Chondrocyte (in vitro differentiated cells): ENCODE measurements at regions not wholly inside any gene's neighbourhood (a gene's known extent, or its start where the extent isn't known, plus 50 kb on each side); places are given as distances from the start of the nearest gene placed in this dataset.

Experiments
- DNase-seq: peaks from one replicate; pipeline ENCODE4 v3.0.0; 2021; ENCODE audit warnings: mixed read lengths, low spot score
- H3K27ac Mint-ChIP-seq: one replicate; pipeline ENCODE4 v1.8.0; 2021; ENCODE audit warnings: mild to moderate bottlenecking, moderate library complexity, mixed read lengths; ENCODE audit not compliant: unreplicated experiment
- H3K27me3 Mint-ChIP-seq: 2 replicates; pipeline ENCODE4 v1.8.0; 2021; ENCODE audit warnings: low read depth, mixed read lengths
- H3K36me3 Mint-ChIP-seq: 2 replicates; pipeline ENCODE4 v1.8.0; 2021; ENCODE audit warnings: low read depth, mixed read lengths
- H3K4me1 Mint-ChIP-seq: 2 replicates; pipeline ENCODE4 v1.8.0; 2021; ENCODE audit warnings: low read depth, mild to moderate bottlenecking, mixed read lengths
- H3K4me3 Mint-ChIP-seq: one replicate; pipeline ENCODE4 v1.8.0; 2021; ENCODE audit warnings: mild to moderate bottlenecking, moderate library complexity, mixed read lengths; ENCODE audit not compliant: unreplicated experiment
- H3K9me3 Mint-ChIP-seq: 2 replicates; pipeline ENCODE4 v1.8.0; 2021; ENCODE audit warnings: low read depth, mixed read lengths
- TF ChIP-seq, protein P1 (sequence below): fragments of 200-600 bp; sonication (generic); IDR thresholded peaks from 2 replicates; pipeline ENCODE4 v1.5.0; 2021; ENCODE audit warnings: antibody characterized with exemption, mild to moderate bottlenecking, moderate library complexity

DNA sequence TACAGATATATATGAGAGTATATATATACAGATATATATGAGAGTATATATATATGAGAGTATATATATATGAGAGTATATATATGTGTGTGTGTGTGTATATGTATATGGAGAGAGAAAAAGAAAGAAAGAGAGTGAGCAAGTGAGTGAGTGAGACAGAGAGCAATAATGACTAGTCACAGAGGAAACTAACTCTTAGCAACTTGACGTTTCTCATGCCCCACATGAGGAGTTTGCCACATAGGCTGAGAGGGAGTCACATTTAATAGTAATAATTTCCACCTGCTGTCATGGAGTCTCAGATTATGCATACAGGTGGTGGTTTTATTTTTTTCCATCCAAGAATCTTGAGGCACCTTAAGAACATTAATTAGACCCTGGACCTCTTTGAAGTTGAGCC lies 199.9 kb downstream of the GATA3 start:
- TF ChIP-seq, protein P1, sequence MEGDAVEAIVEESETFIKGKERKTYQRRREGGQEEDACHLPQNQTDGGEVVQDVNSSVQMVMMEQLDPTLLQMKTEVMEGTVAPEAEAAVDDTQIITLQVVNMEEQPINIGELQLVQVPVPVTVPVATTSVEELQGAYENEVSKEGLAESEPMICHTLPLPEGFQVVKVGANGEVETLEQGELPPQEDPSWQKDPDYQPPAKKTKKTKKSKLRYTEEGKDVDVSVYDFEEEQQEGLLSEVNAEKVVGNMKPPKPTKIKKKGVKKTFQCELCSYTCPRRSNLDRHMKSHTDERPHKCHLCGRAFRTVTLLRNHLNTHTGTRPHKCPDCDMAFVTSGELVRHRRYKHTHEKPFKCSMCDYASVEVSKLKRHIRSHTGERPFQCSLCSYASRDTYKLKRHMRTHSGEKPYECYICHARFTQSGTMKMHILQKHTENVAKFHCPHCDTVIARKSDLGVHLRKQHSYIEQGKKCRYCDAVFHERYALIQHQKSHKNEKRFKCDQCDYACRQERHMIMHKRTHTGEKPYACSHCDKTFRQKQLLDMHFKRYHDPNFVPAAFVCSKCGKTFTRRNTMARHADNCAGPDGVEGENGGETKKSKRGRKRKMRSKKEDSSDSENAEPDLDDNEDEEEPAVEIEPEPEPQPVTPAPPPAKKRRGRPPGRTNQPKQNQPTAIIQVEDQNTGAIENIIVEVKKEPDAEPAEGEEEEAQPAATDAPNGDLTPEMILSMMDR = no peak
- no peaks in the 10 kb centered on the region for H3K4me1 Mint-ChIP-seq
- no peaks in the 10 kb centered on the region for H3K27me3 Mint-ChIP-seq
- H3K9me3 Mint-ChIP-seq = peaks cover 6% of the 10 kb centered on the region
- no peak overlapping the region for H3K27ac Mint-ChIP-seq
- H3K4me3 Mint-ChIP-seq = no peak overlapping the region
- H3K36me3 Mint-ChIP-seq = no peaks in the 10 kb centered on the region
- DNase-seq = no peak

DNA sequence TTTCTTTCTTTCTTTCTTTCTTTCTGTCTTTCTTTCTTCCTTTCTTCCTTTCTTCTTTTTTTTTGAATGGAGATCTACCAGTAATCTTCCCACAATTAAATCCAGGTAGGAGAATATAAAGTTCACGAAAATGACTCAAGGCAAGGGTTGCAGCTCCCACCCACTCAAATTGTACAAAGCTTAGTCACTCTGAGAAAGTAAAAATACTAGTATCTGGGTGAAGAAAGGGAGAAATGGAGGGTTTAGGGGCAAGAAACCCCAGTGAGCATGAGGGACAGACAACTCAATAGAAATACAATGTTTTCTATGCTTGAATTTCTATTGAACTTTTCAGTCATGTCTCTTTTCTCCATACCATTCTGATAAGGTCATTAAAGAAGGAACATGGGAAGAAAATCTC lies 200.8 kb downstream of the GATA3 start:
- no peaks in the 10 kb centered on the region for H3K36me3 Mint-ChIP-seq
- no peaks in the 10 kb centered on the region for H3K4me1 Mint-ChIP-seq
- H3K9me3 Mint-ChIP-seq = peaks cover 3% of the 10 kb centered on the region
- H3K27ac Mint-ChIP-seq = no peak overlapping the region
- TF ChIP-seq, protein P1 = no peak
- DNase-seq = no peak
- no peak overlapping the region for H3K4me3 Mint-ChIP-seq
- H3K27me3 Mint-ChIP-seq = no peaks in the 10 kb centered on the region

DNA sequence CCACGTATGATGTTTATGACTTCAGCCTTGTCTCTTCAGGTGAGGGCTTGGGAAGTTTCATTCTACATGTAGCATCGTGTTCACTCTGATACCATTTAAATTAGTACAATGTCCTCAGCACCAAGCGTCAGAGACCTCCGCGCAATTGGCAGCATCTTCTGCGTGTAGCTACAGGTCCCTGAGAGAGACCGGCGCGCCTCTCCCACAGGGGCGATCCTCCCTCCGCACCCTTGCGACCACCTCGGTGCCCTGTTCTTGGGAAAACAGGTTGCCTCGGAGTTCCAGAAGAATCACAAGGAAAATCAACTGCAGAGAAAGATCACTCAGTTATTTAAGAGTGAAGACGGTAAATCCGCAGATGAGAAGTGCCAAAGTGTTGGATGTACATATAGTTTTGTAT lies 206.2 kb downstream of the GATA3 start:
- peaks cover 2% of the 10 kb centered on the region for H3K27me3 Mint-ChIP-seq
- H3K9me3 Mint-ChIP-seq = peaks cover 7% of the 10 kb centered on the region
- no peak for DNase-seq

DNA sequence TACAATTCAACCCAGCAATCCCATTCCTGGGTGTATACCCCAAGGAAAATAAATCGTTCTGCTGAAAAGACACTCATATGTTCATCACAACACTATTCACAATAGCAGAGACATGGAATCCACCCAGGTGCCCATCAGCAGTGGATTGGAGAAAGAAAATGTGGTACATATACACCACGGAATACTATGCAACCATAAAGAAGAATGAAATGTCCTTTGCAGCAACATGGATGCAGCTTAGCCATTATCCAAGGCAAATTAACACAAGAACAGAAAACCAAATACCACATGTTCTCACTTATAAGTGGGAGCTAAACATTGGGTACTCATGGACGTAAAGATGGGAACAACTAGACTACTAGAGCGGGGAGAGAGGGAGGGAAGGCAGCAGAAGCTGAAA lies 207.8 kb downstream of the GATA3 start:
- TF ChIP-seq, protein P1 = no peak
- no peaks in the 10 kb centered on the region for H3K36me3 Mint-ChIP-seq
- no peak for DNase-seq
- no peak overlapping the region for H3K27ac Mint-ChIP-seq
- H3K9me3 Mint-ChIP-seq = peaks cover 7% of the 10 kb centered on the region
- no peaks in the 10 kb centered on the region for H3K4me1 Mint-ChIP-seq
- H3K4me3 Mint-ChIP-seq = no peak overlapping the region
- H3K27me3 Mint-ChIP-seq = peaks cover 2% of the 10 kb centered on the region

More for the DNA sequence above, 206.2 kb downstream of the GATA3 start:
- no peak overlapping the region for H3K4me3 Mint-ChIP-seq
- no peaks in the 10 kb centered on the region for H3K4me1 Mint-ChIP-seq
- TF ChIP-seq, protein P1 = no peak
- H3K27ac Mint-ChIP-seq = no peak overlapping the region
- H3K36me3 Mint-ChIP-seq = no peaks in the 10 kb centered on the region

DNA sequence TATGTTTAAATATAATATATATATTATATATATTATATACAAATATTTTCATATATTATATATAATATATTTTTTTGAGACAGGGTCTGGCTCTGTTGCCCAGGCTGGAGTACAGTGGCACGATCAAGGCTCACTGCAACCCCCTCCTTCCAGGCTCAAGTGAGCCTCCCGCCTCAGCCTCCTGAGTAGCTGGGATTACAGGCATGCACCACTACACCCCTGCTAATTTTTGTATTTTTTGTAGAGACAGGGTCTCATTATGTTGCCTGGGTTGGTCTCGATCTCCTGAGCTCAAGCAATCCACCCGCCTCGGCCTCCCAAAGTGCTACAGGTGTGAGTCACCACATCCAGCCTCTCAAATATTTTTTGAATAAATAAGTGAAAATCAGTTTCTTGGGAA lies 215.5 kb downstream of the GATA3 start:
- peaks cover 10% of the 10 kb centered on the region for H3K27me3 Mint-ChIP-seq
- no peaks in the 10 kb centered on the region for H3K9me3 Mint-ChIP-seq
- no peak overlapping the region for H3K27ac Mint-ChIP-seq
- no peak for DNase-seq
- H3K36me3 Mint-ChIP-seq = no peaks in the 10 kb centered on the region
- TF ChIP-seq, protein P1 = no peak
- no peak overlapping the region for H3K4me3 Mint-ChIP-seq
- no peaks in the 10 kb centered on the region for H3K4me1 Mint-ChIP-seq
